Adrenal gland (tissue), 9 donors: ENCODE measurements at regions not wholly inside any gene's neighbourhood (a gene's known extent, or its start where the extent isn't known, plus 50 kb on each side); places are given as distances from the start of the nearest gene placed in this dataset.

Experiments used
- DNase-seq, 7 donors: peaks; one replicate each; pipeline ENCODE4 v3.0.0-alpha.2; 2019 to 2020
- H3K27ac ChIP-seq, 5 donors: fragments of 200-600 bp; sonication (generic) in 4 of 5; 1 replicate in 3 of 5; 2 replicates in 2 of 5; pipeline versions ENCODE4 v1.5.1 to v1.8.0; 2016 to 2020; ENCODE audit warnings: mild to moderate bottlenecking in 1 of 5
- H3K27me3 ChIP-seq: fragments of 200-600 bp; 2 replicates; pipeline ENCODE4 v1.8.0; 2021
- H3K36me3 ChIP-seq, 2 donors: fragments of 200-600 bp; replicated peaks in 1 of 2; 1 replicate in 1 of 2; 2 replicates in 1 of 2; pipeline versions ENCODE4 v1.5.1 to v1.8.0; 2018 to 2022
- H3K4me1 ChIP-seq, 2 donors: fragments of 200-600 bp; replicated peaks in 1 of 2; 1 replicate in 1 of 2; 2 replicates in 1 of 2; pipeline versions ENCODE4 v1.5.1 to v1.8.0; 2018 to 2021
- H3K4me3 ChIP-seq, 4 donors: fragments of 200-600 bp; sonication (generic) in 3 of 4; one replicate each; pipeline ENCODE4 v1.5.1; 2016 to 2018
- H3K9me3 ChIP-seq, 3 donors: fragments of 200-600 bp; sonication (generic) in 1 of 3; replicated peaks in 1 of 3; 1 replicate in 2 of 3; 2 replicates in 1 of 3; pipeline versions ENCODE4 v1.5.1 to v1.8.0; 2016 to 2021
- CTCF ChIP-seq, 6 experiments: fragments of 450-650 bp in 4 of 6; fragments of 200-600 bp in 2 of 6; sonication (generic) in 1 of 6; IDR thresholded peaks; 1 replicate in 5 of 6; 2 replicates in 1 of 6; pipeline versions ENCODE4 v1.5.1 to v1.8.0; 2016 to 2021; ENCODE audit warnings: antibody characterized with exemption in 6 of 6, mild to moderate bottlenecking in 2 of 6, moderate library complexity in 1 of 6
- POLR2A ChIP-seq, 2 donors: fragments of 450-650 bp; IDR thresholded peaks; one replicate each; pipeline ENCODE4 v1.6.1; 2017; ENCODE audit warnings: antibody characterized with exemption in 2 of 2, mild to moderate bottlenecking in 2 of 2, moderate library complexity in 1 of 2
- WGBS, 4 donors: extraction: QIAGEN DNeasy Blood & Tissue Kit in 2 of 4; methylation state at CpG; one replicate each; pipeline versions ENCODE4 v1.1.5 to v1.1.7; 2013 to 2017; 5-methylcytosine and 5-hydroxymethylcytosine counted together
- intact Hi-C, 2 donors: fragments of 100-400 bp; cut with DNase I; formaldehyde crosslinking; loops; one replicate each; pipeline versions ENCODE4 v1.14.1 to v1.15.0; 2022 to 2023
- donor health status: healthy with polysubstance abuse.
- donor health status: Bipolar disorder and iron deficiency.
- donor health status: DM: yes; HTN: yes; CAD: no.
- donor health status: DM: no; HTN: no; CAD: no.
- donor health status: DM: no; HTN: no; CAD: no.

- Histone ChIP-seq H3K4me3 (no peak overlapping the region), H3K4me1 (no peaks in the 10 kb centered on the region), H3K27ac (no peak overlapping the region), H3K9me3 (peaks cover 0 to 6% (median 0%) of the 10 kb centered on the region in 3 donors), H3K27me3 (no peaks in the 10 kb centered on the region), H3K36me3 (no peaks in the 10 kb centered on the region)
- peak in 5 of 7 donors; percentile 16 to 56 (median 20) for DNase-seq
- intact Hi-C loops = no loop called here
- peak; percentile 21 to 56 (median 42) for TF ChIP-seq CTCF (IDR thresholded peaks at IDR 0.05)
- TF ChIP-seq POLR2A (IDR thresholded peaks at IDR 0.05) = no peak
- WGBS, 4 donors = 14 to 17% (median 16%) methylated on average over 7 of the region's 7 CpGs
Measured at GRCh38 chr16:6684076-6684673, 648.5 kb upstream of the RBFOX1 start.

- H3K27me3 ChIP-seq = no peaks in the 10 kb centered on the region
- peak; percentile 14 to 57 (median 37) for DNase-seq
- peaks cover 0 to 6% (median 0%) of the 10 kb centered on the region in 3 donors for H3K9me3 ChIP-seq
- no peak overlapping the region for H3K27ac ChIP-seq
- 46 to 57% (median 48%) methylated on average over 19 of the region's 19 CpGs for WGBS, 4 donors
- H3K36me3 ChIP-seq = no peaks in the 10 kb centered on the region
- H3K4me1 ChIP-seq = no peaks in the 10 kb centered on the region
- no peak overlapping the region for H3K4me3 ChIP-seq
- intact Hi-C loops = no loop called here
- no peak for TF ChIP-seq POLR2A (IDR thresholded peaks at IDR 0.05)
- peak in 5 of 6 experiments; percentile 28 to 61 (median 46) for TF ChIP-seq CTCF (IDR thresholded peaks at IDR 0.05)
Measured at GRCh38 chr16:6682142-6682811, 650.4 kb upstream of the RBFOX1 start.

GRCh38 chr16:6678586-6678985, 654.1 kb upstream of the RBFOX1 start:
- no peak for DNase-seq
- Histone ChIP-seq H3K36me3 (no peaks in the 10 kb centered on the region), H3K9me3 (peaks cover 0 to 6% (median 0%) of the 10 kb centered on the region in 3 donors), H3K27ac (no peak overlapping the region), H3K27me3 (no peaks in the 10 kb centered on the region), H3K4me3 (no peak overlapping the region), H3K4me1 (no peaks in the 10 kb centered on the region)
- TF ChIP-seq CTCF (IDR thresholded peaks at IDR 0.05) (no peak), POLR2A (IDR thresholded peaks at IDR 0.05) (no peak)
- WGBS, 4 donors = 51 to 77% (median 61%) methylated on average over 3 of the region's 3 CpGs
- intact Hi-C loops = no loop called here

- no peak for DNase-seq
- intact Hi-C loops = no loop called here
- 72 to 90% (median 86%) methylated on average over 4 of the region's 4 CpGs for WGBS, 4 donors
Measured at GRCh38 chr16:6674071-6674470, 658.6 kb upstream of the RBFOX1 start.

More at GRCh38 chr16:6674071-6674470, 658.6 kb upstream of the RBFOX1 start:
- TF ChIP-seq CTCF (IDR thresholded peaks at IDR 0.05) (no peak), POLR2A (IDR thresholded peaks at IDR 0.05) (no peak)
- Histone ChIP-seq H3K27ac (no peak overlapping the region), H3K27me3 (no peaks in the 10 kb centered on the region), H3K4me1 (no peaks in the 10 kb centered on the region), H3K36me3 (no peaks in the 10 kb centered on the region), H3K4me3 (no peak overlapping the region), H3K9me3 (no peaks in the 10 kb centered on the region)
